MM.1S (cell line): ENCODE measurements at regions not wholly inside any gene's neighbourhood (a gene's known extent, or its start where the extent isn't known, plus 50 kb on each side); places are given as distances from the start of the nearest gene placed in this dataset.

Experiments used
- CTCF ChIP-seq: fragments of 300-600 bp; sonication (generic); IDR thresholded peaks from 2 replicates; pipeline ENCODE4 v1.5.1; 2016; ENCODE audit warnings: antibody characterized with exemption, low read length, mixed read lengths
- EZH2phosphoT487 ChIP-seq: fragments of 300-600 bp; sonication (generic); IDR thresholded peaks from 2 replicates; pipeline ENCODE4 v1.6.1; 2018; ENCODE audit warnings: antibody characterized with exemption, low read length

- no peak for TF ChIP-seq CTCF
- no peak for TF ChIP-seq EZH2phosphoT487
Observed at GRCh38 chr18:45171679-45172191, 443.5 kb upstream of the SLC14A2 start.
